ENCODE measurements at regions not wholly inside any gene's neighbourhood (a gene's known extent, or its start where the extent isn't known, plus 50 kb on each side); places are given as distances from the start of the nearest gene placed in this dataset.

- DNase-seq: no peak
Measured at GRCh38 chr4:27534488-27534887, 673.8 kb downstream of the STIM2 start.

GRCh38 chr4:27568236-27568951, 707.8 kb downstream of the STIM2 start:
- no peak for DNase-seq

- DNase-seq: no peak
Measured at GRCh38 chr4:27568952-27569319, 708.3 kb downstream of the STIM2 start.

- DNase-seq: no peak
Measured at GRCh38 chr4:27574743-27575142, 714.1 kb downstream of the STIM2 start.

GRCh38 chr4:27577951-27578350, 717.3 kb downstream of the STIM2 start:
- DNase-seq: no peak

GRCh38 chr4:27592738-27593137, 732.1 kb downstream of the STIM2 start:
- DNase-seq: no peak

- DNase-seq: no peak
Measured at GRCh38 chr4:27594922-27595321, 734.3 kb downstream of the STIM2 start.

GRCh38 chr4:27595571-27596360, 735.1 kb downstream of the STIM2 start:
- DNase-seq: no peak

- DNase-seq: no peak
Measured at GRCh38 chr4:27602172-27602571, 741.5 kb downstream of the STIM2 start.

- DNase-seq: no peak
Measured at GRCh38 chr4:27604692-27605091, 744.1 kb downstream of the STIM2 start.

GRCh38 chr4:27616166-27616565, 755.5 kb downstream of the STIM2 start:
- peak; percentile 42 for DNase-seq

GRCh38 chr4:27619435-27619834, 758.8 kb downstream of the STIM2 start:
- no peak for DNase-seq

- no peak for DNase-seq
Measured at GRCh38 chr4:27620886-27621285, 760.2 kb downstream of the STIM2 start.

GRCh38 chr4:27624749-27625148, 764.1 kb downstream of the STIM2 start:
- no peak for DNase-seq

- no peak for DNase-seq
Measured at GRCh38 chr4:27628609-27629008, 768.0 kb downstream of the STIM2 start.

GRCh38 chr4:27629532-27630225, 769.0 kb downstream of the STIM2 start:
- DNase-seq: no peak

GRCh38 chr4:27635936-27636913, 775.6 kb downstream of the STIM2 start:
- DNase-seq: no peak

GRCh38 chr4:27638163-27638915, 777.7 kb downstream of the STIM2 start:
- DNase-seq: peak; percentile 3

- no peak for DNase-seq
Measured at GRCh38 chr4:27643101-27643500, 782.5 kb downstream of the STIM2 start.

GRCh38 chr4:27648416-27648815, 787.8 kb downstream of the STIM2 start:
- DNase-seq: no peak

GRCh38 chr4:27662426-27662825, 801.8 kb downstream of the STIM2 start:
- no peak for DNase-seq

GRCh38 chr4:27666943-27667342, 806.3 kb downstream of the STIM2 start:
- peak; percentile 8 for DNase-seq
